Stomach (tissue), 4 donors: ENCODE measurements at regions not wholly inside any gene's neighbourhood (a gene's known extent, or its start where the extent isn't known, plus 50 kb on each side); places are given as distances from the start of the nearest gene placed in this dataset.

Experiments used
- EP300 ChIP-seq: sonication (generic); formaldehyde crosslinking; IDR thresholded peaks from one replicate; pipeline ENCODE4 v1.6.1; 2017; ENCODE audit warnings: antibody characterized with exemption
- POLR2A ChIP-seq, 4 donors: fragments of 450-650 bp; IDR thresholded peaks; one replicate each; pipeline ENCODE4 v1.6.1; 2016; ENCODE audit warnings: antibody characterized with exemption in 4 of 4, control low read depth in 2 of 4, mild to moderate bottlenecking in 1 of 4, moderate library complexity in 1 of 4
- TF ChIP-seq, protein P1 (sequence below), 7 experiments: fragments of 450-650 bp in 4 of 7; fragments of 200-600 bp in 3 of 7; sonication (generic) in 3 of 7; IDR thresholded peaks; one replicate each; pipeline ENCODE4 v1.5.1; 2016 to 2019; ENCODE audit warnings: antibody characterized with exemption in 7 of 7, control low read depth in 2 of 7, mild to moderate bottlenecking in 1 of 7

DNA sequence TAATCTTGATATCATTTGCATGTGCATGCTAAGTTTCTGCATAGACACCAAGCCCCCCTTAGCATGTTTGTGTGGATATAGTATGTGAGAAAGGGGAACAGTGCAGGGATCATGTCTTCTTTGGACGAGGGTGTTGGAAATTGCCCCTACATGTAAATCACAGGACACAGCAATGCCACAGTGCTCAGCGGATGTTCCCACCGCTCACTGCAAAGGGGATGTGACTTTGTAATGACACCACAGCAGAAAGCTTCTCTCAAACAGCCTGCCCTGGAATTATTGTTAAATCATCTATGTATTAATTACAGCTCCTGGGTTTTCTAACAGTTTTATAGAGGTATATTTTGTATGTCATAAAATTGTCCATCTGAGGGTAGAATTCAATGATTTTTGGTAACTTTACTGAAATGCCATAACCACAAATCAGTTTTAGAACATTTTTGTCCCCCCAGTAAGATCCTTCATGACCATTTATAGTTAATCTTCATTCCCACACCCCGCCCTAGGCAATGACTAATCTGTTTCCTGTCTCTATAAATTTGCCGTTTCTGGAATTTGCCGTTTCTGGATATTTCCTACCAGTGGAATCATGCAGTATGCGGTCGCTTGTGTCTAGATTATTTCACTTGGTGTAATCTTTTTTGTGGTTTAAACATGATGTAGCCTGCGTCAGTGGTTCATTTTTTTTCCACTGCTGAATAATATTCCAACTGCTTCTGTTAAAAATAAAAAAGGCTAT, 648.5 kb upstream of the WWC1 start:
- TF ChIP-seq EP300 (no peak), POLR2A (IDR thresholded peaks at IDR 0.05) (no peak)
- TF ChIP-seq, protein P1, sequence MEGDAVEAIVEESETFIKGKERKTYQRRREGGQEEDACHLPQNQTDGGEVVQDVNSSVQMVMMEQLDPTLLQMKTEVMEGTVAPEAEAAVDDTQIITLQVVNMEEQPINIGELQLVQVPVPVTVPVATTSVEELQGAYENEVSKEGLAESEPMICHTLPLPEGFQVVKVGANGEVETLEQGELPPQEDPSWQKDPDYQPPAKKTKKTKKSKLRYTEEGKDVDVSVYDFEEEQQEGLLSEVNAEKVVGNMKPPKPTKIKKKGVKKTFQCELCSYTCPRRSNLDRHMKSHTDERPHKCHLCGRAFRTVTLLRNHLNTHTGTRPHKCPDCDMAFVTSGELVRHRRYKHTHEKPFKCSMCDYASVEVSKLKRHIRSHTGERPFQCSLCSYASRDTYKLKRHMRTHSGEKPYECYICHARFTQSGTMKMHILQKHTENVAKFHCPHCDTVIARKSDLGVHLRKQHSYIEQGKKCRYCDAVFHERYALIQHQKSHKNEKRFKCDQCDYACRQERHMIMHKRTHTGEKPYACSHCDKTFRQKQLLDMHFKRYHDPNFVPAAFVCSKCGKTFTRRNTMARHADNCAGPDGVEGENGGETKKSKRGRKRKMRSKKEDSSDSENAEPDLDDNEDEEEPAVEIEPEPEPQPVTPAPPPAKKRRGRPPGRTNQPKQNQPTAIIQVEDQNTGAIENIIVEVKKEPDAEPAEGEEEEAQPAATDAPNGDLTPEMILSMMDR (IDR thresholded peaks at IDR 0.05): no peak
